ENCODE measurements at regions not wholly inside any gene's neighbourhood (a gene's known extent, or its start where the extent isn't known, plus 50 kb on each side); places are given as distances from the start of the nearest gene placed in this dataset.

DNA sequence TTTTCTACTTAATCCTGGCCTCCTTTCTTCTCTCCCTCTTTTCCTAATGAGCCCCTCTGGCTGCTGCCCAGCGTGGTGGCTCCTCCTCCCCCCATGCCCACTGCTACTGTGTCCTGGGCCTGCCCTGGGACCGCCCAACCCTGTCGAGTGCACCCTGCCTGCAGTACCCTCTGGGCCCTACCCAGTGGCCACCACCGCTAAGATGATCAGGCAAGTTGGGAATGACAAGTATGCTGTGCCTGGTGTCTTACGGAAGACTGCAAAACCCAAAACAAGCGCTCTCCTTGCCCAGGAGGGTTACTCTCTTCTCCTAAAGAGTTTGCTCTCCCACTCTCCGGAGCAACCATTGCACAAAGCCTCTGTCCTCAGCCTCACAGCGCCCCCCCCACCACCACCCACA is 273.7 kb downstream of the SYK start:
- Histone ChIP-seq H3K36me3 (ENCODE audit: control insufficient read depth, insufficient read depth, low read length) (no peaks in the 10 kb centered on the region), H3K27me3 (ENCODE audit: control insufficient read depth, insufficient read depth, low read length) (no peaks in the 10 kb centered on the region), H3K4me1 (ENCODE audit: control insufficient read depth, insufficient read depth, low read length, poor library complexity, severe bottlenecking) (no peaks in the 10 kb centered on the region), H3K9me3 (ENCODE audit: control insufficient read depth in 2 of 2, low read length in 2 of 2) (no peaks in the 10 kb centered on the region), H3K4me3 (ENCODE audit: low read depth, low read length) (no peak overlapping the region), H3K27ac (ENCODE audit: insufficient read depth, low read length, poor library complexity, severe bottlenecking) (no peak overlapping the region)
- Mint-ChIP-seq H3K36me3 (no peaks in the 10 kb centered on the region), H3K4me3 (no peak overlapping the region), H3K4me1 (peaks cover 0 to 3% (median 0%) of the 10 kb centered on the region in 4 donors), H3K27ac (no peak overlapping the region), H3K9me3 (peaks cover 0 to 3% (median 0%) of the 10 kb centered on the region in 7 donors), H3K27me3 (peaks cover 11% of the 10 kb centered on the region)
- ATAC-seq (ENCODE audit: low read depth in 2 of 2) (no peak), DNase-seq (no peak)

DNA sequence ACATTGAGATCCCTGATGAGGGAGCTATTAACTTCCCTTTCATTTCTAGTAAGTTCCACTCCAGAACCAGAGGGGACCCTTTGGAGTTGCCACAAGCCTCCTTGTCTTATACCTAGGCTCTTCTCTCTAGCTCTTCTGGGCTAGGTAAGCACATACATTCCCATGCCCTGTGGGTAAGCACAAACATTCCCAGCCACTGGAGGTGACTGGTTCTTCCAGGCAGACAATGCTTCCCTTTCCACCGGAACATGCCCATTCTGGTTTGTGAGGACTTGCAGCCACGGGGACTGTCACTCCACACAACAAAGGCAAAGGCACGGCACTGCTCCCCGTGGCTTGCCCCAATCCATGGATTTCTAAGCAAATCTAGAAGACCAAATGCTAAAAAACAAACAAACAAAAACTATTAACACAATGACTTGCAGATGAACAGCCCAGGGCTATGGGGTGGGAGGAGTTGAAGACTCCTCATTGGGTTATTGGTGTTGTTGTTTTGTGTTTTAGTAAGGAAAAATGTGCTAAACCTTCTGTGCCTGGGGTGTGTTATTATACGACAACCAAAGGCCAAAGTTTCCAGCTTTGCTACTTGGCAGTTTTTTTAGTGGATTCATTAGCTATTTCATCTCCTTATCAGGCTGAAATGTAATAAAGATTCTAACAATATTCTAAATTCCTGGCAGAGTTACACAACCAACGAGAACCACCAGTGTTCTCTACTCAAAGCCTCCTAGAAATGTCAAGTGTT is 276.2 kb downstream of the SYK start:
- H3K27ac Mint-ChIP-seq: no peak overlapping the region
- no peaks in the 10 kb centered on the region for H3K36me3 ChIP-seq (ENCODE audit: control insufficient read depth, insufficient read depth, low read length)
- H3K27me3 ChIP-seq (ENCODE audit: control insufficient read depth, insufficient read depth, low read length): no peaks in the 10 kb centered on the region
- H3K27me3 Mint-ChIP-seq: peaks cover 15% of the 10 kb centered on the region
- no peaks in the 10 kb centered on the region for H3K9me3 ChIP-seq (ENCODE audit: control insufficient read depth in 2 of 2, low read length in 2 of 2)
- no peak overlapping the region for H3K4me3 ChIP-seq (ENCODE audit: low read depth, low read length)
- no peaks in the 10 kb centered on the region for H3K4me1 Mint-ChIP-seq
- DNase-seq (no peak), ATAC-seq (ENCODE audit: low read depth in 2 of 2) (no peak)
- no peaks in the 10 kb centered on the region for H3K36me3 Mint-ChIP-seq
- no peak overlapping the region for H3K4me3 Mint-ChIP-seq
- H3K4me1 ChIP-seq (ENCODE audit: control insufficient read depth, insufficient read depth, low read length, poor library complexity, severe bottlenecking): no peaks in the 10 kb centered on the region
- no peak overlapping the region for H3K27ac ChIP-seq (ENCODE audit: insufficient read depth, low read length, poor library complexity, severe bottlenecking)
- H3K9me3 Mint-ChIP-seq: peaks cover 0 to 3% (median 0%) of the 10 kb centered on the region in 7 donors

DNA sequence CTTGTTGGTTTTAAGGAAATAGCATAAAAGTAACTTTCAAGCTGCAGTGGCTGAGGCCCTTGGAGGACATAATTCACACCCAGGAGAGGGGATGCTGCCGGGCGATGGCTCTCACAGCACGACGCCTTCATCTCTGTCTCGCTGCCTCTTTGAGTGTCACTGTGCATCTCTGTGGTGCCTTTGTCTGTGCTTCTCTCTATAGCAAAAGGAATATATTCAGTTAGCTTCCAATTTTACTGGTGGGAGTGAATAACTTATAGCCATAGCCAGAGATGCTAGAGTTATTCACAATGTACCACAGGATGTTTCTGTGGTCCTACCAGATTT is 276.7 kb downstream of the SYK start:
- Mint-ChIP-seq H3K27ac (no peak overlapping the region), H3K4me3 (no peak overlapping the region)

DNA sequence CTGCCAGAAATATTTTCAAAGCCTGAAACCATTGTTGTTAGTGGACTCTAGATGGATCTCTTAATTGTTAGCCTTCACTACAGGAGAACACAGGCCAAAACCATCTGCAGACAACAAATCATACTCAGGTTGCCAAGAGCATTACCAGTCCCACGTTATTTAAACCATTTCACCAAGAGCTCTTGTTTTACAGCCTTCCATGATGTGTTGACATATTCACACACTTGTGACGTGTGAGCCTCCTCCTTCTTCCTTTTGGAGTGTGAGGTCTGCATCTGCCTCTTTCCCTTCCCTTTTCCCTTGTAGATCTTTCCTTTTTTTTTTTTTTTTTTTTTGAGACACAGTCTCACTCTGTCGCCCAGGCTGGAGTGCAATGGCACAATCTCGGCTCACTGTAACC is 279.0 kb downstream of the AUH start:
- Histone ChIP-seq H3K4me3 (ENCODE audit: low read depth, low read length) (no peak overlapping the region), H3K36me3 (ENCODE audit: control insufficient read depth, insufficient read depth, low read length) (no peaks in the 10 kb centered on the region), H3K4me1 (ENCODE audit: control insufficient read depth, insufficient read depth, low read length, poor library complexity, severe bottlenecking) (no peaks in the 10 kb centered on the region), H3K9me3 (ENCODE audit: control insufficient read depth in 2 of 2, low read length in 2 of 2) (no peaks in the 10 kb centered on the region), H3K27me3 (ENCODE audit: control insufficient read depth, insufficient read depth, low read length) (peaks cover 5% of the 10 kb centered on the region), H3K27ac (ENCODE audit: insufficient read depth, low read length, poor library complexity, severe bottlenecking) (no peak overlapping the region)
- Mint-ChIP-seq H3K27me3 (peaks cover 15% of the 10 kb centered on the region), H3K27ac (no peak overlapping the region), H3K4me3 (no peak overlapping the region), H3K9me3 (peaks cover 0 to 2% (median 0%) of the 10 kb centered on the region in 7 donors), H3K4me1 (no peaks in the 10 kb centered on the region), H3K36me3 (no peaks in the 10 kb centered on the region)
- DNase-seq: no peak
- ATAC-seq (ENCODE audit: low read depth in 2 of 2): no peak

More for the DNA sequence above, 276.7 kb downstream of the SYK start:
- no peaks in the 10 kb centered on the region for H3K36me3 ChIP-seq (ENCODE audit: control insufficient read depth, insufficient read depth, low read length)
- no peaks in the 10 kb centered on the region for H3K36me3 Mint-ChIP-seq
- DNase-seq: no peak
- ATAC-seq (ENCODE audit: low read depth in 2 of 2): no peak
- no peaks in the 10 kb centered on the region for H3K4me1 Mint-ChIP-seq
- H3K27me3 ChIP-seq (ENCODE audit: control insufficient read depth, insufficient read depth, low read length): no peaks in the 10 kb centered on the region
- H3K9me3 ChIP-seq (ENCODE audit: control insufficient read depth in 2 of 2, low read length in 2 of 2): no peaks in the 10 kb centered on the region
- peaks cover 0 to 3% (median 0%) of the 10 kb centered on the region in 7 donors for H3K9me3 Mint-ChIP-seq
- no peak overlapping the region for H3K4me3 ChIP-seq (ENCODE audit: low read depth, low read length)
- no peak overlapping the region for H3K27ac ChIP-seq (ENCODE audit: insufficient read depth, low read length, poor library complexity, severe bottlenecking)
- H3K4me1 ChIP-seq (ENCODE audit: control insufficient read depth, insufficient read depth, low read length, poor library complexity, severe bottlenecking): no peaks in the 10 kb centered on the region
- peaks cover 15% of the 10 kb centered on the region for H3K27me3 Mint-ChIP-seq

DNA sequence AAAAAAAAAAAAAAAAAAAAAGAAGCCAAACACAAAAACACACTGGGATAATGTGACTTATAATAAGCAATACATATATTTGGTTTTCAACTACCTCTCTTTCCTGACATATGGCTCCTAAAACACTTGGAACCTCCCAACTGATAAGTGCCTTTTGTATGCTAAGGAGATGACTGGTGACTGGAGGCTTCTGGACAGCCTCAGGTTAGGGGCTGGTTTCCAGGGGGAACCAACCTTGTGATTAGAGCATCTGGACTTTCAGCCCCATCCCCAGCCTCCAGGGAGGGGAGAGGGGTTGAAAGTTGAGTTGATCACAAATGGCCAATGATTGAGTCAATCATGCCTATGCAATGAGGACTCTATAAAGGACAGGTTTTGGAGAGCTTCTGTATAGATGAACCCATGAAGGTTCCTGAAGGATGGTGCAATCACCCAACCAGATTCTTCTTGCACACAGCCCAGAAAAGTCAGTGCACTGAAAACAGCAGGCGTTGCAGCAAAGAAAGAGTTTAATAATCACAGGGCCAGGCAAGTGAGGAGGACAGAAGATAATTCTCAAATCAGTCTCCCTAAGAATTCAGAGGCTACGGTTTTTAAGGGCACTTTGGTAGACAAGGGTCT is 276.7 kb downstream of the AUH start:
- no peak overlapping the region for H3K4me3 Mint-ChIP-seq
- H3K36me3 ChIP-seq (ENCODE audit: control insufficient read depth, insufficient read depth, low read length): no peaks in the 10 kb centered on the region
- H3K27ac Mint-ChIP-seq: no peak overlapping the region
- no peaks in the 10 kb centered on the region for H3K36me3 Mint-ChIP-seq
- H3K4me3 ChIP-seq (ENCODE audit: low read depth, low read length): no peak overlapping the region
- DNase-seq: no peak
- peaks cover 0 to 2% (median 0%) of the 10 kb centered on the region in 7 donors for H3K9me3 Mint-ChIP-seq
- H3K27me3 ChIP-seq (ENCODE audit: control insufficient read depth, insufficient read depth, low read length): peaks cover 5% of the 10 kb centered on the region
- no peaks in the 10 kb centered on the region for H3K4me1 ChIP-seq (ENCODE audit: control insufficient read depth, insufficient read depth, low read length, poor library complexity, severe bottlenecking)
- peaks cover 23% of the 10 kb centered on the region for H3K27me3 Mint-ChIP-seq
- H3K9me3 ChIP-seq (ENCODE audit: control insufficient read depth in 2 of 2, low read length in 2 of 2): no peaks in the 10 kb centered on the region
- no peak for ATAC-seq (ENCODE audit: low read depth in 2 of 2)
- no peak overlapping the region for H3K27ac ChIP-seq (ENCODE audit: insufficient read depth, low read length, poor library complexity, severe bottlenecking)
- no peaks in the 10 kb centered on the region for H3K4me1 Mint-ChIP-seq

DNA sequence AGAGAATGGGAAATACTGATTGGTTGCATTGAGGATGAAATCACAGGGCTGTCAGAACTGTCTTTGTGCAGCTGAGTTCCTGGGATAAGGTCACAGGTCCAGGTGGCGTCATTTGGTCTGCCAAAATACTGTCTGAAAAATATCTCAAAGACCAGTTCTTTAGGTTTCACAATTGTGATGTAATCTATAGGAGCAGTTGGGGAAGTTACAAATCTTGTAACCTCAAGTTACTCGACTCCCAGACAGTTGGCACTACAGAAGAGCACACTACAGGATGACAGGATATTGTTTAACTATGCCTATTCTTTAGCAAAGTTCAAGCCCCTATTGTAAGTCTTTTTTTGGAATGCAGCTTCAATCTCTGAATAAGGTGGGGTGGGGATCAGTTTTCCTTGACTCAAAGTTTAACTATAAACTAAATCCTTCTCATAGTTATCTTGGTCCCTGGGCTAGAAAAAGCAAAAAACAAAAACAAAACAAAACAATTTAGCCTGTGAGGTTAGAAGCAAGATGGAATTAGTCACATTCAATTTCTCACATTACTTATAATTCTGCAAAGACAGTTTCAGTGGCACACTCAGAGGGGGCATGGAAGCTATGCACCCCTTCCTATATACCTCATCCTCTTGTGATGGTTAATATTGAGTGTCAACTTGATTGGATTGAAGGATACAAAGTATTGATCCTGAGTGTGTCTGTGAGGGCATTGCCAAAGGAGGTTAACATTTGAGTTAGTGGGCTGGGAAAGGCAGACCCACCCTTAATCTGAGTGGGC is 276.0 kb downstream of the AUH start:
- Histone ChIP-seq H3K27me3 (ENCODE audit: control insufficient read depth, insufficient read depth, low read length) (peaks cover 5% of the 10 kb centered on the region), H3K27ac (ENCODE audit: insufficient read depth, low read length, poor library complexity, severe bottlenecking) (no peak overlapping the region), H3K4me3 (ENCODE audit: low read depth, low read length) (no peak overlapping the region), H3K36me3 (ENCODE audit: control insufficient read depth, insufficient read depth, low read length) (no peaks in the 10 kb centered on the region), H3K9me3 (ENCODE audit: control insufficient read depth in 2 of 2, low read length in 2 of 2) (no peaks in the 10 kb centered on the region), H3K4me1 (ENCODE audit: control insufficient read depth, insufficient read depth, low read length, poor library complexity, severe bottlenecking) (no peaks in the 10 kb centered on the region)
- ATAC-seq (ENCODE audit: low read depth in 2 of 2) (no peak), DNase-seq (no peak)
- Mint-ChIP-seq H3K4me1 (no peaks in the 10 kb centered on the region), H3K36me3 (no peaks in the 10 kb centered on the region), H3K27me3 (peaks cover 23% of the 10 kb centered on the region), H3K27ac (no peak overlapping the region), H3K9me3 (peaks cover 0 to 2% (median 0%) of the 10 kb centered on the region in 7 donors), H3K4me3 (no peak overlapping the region)

DNA sequence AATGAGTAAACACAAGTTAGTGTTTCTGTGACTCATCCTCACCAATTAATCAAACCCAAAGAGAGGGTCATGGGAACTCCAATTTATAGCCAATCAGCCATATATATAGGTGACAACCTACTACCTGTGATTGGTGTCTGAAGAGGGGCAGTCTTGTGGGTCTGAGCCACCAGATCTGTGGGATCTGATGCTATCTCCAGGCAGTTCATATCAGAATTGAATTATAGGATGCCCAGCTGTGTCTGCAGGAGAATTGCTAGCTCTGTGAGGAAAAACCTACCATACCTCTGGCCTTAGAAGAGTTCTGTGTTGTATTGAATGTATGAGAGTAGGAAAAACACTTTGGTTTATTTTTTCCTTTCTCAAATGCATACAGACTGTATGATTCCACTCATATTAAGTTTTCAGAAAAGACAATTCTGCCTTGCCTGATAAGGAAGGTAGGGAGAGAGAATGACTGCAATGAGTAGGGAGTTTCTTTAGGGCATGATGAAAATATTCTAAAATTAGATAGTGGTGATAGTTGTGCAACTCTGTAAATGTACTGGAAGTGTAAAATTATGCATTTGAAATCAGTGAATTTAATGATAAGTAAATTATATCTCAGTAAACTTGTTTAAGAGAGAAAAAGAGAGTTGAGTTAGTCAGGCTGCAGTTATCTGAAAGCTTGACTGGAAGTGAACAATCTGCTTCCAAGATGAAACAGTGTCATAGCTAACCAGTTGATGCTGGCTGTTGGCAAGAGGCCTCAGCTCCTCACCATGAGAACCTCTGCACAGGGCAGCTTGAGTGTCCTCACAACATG is 274.9 kb downstream of the AUH start:
- Histone ChIP-seq H3K36me3 (ENCODE audit: control insufficient read depth, insufficient read depth, low read length) (no peaks in the 10 kb centered on the region), H3K4me3 (ENCODE audit: low read depth, low read length) (no peak overlapping the region), H3K27ac (ENCODE audit: insufficient read depth, low read length, poor library complexity, severe bottlenecking) (no peak overlapping the region), H3K9me3 (ENCODE audit: control insufficient read depth in 2 of 2, low read length in 2 of 2) (no peaks in the 10 kb centered on the region), H3K27me3 (ENCODE audit: control insufficient read depth, insufficient read depth, low read length) (peaks cover 5% of the 10 kb centered on the region), H3K4me1 (ENCODE audit: control insufficient read depth, insufficient read depth, low read length, poor library complexity, severe bottlenecking) (no peaks in the 10 kb centered on the region)
- Mint-ChIP-seq H3K36me3 (no peaks in the 10 kb centered on the region), H3K9me3 (peaks cover 0 to 2% (median 0%) of the 10 kb centered on the region in 7 donors), H3K4me1 (no peaks in the 10 kb centered on the region), H3K27ac (no peak overlapping the region), H3K27me3 (peaks cover 20% of the 10 kb centered on the region), H3K4me3 (no peak overlapping the region)
- DNase-seq (no peak), ATAC-seq (ENCODE audit: low read depth in 2 of 2) (no peak)
